PC-3 (cell line): ENCODE measurements at regions not wholly inside any gene's neighbourhood (a gene's known extent, or its start where the extent isn't known, plus 50 kb on each side); places are given as distances from the start of the nearest gene placed in this dataset.
A peak's percentile ranks its signal among the peaks of the same experiment; 100 is the strongest.

Experiments used
- ATAC-seq: fragments of 200-7000 bp; cut with Tn5 transposase; 2 replicates; pipeline ENCODE4 v1.9.1; 2020; ENCODE audit warnings: mild to moderate bottlenecking, moderate library complexity
- BruUV-seq: library from RNA; stranded (reverse); fragments of 400-500 nt; replicated peaks from 2 replicates; lab custom pipeline; 2021; lab: Mats Ljungman, UMichigan
- CTCF ChIA-PET: fragments of 300-600 bp; sonication (Branson Sonifier 250); formaldehyde crosslinking; loops from one replicate; lab custom pipeline; 2022; ENCODE audit warnings: antibody characterized with exemption; lab: Charles Lee
- POLR2A ChIA-PET: fragments of 300-600 bp; sonication (Branson Sonifier 250); formaldehyde crosslinking; loops from one replicate; lab custom pipeline; 2022; ENCODE audit warnings: antibody characterized with exemption; ENCODE audit not compliant: unreplicated experiment; lab: Charles Lee
- DNase-seq: peaks from one replicate; pipeline ENCODE4 v3.0.0-alpha.2; 2015
- H2AFZ ChIP-seq: fragments of 300-600 bp; sonication (generic); 2 replicates; pipeline ENCODE4 v1.6.0; 2016; ENCODE audit warnings: antibody characterized with exemption, low read length
- H3F3A ChIP-seq: fragments of 300-600 bp; sonication (generic); one replicate; pipeline ENCODE4 v1.6.0; 2017; ENCODE audit warnings: antibody characterized with exemption, low read length, control low read depth, mild to moderate bottlenecking; ENCODE audit not compliant: unreplicated experiment
- H3K27ac ChIP-seq: fragments of 300-600 bp; sonication (generic); 2 replicates; pipeline ENCODE4 v1.5.1; 2016; ENCODE audit warnings: mild to moderate bottlenecking, low read length
- H3K27me3 ChIP-seq: fragments of 300-600 bp; sonication (generic); 2 replicates; pipeline ENCODE4 v1.6.1; 2016; ENCODE audit warnings: low read length, mixed read lengths
- H3K36me3 ChIP-seq: fragments of 300-600 bp; sonication (generic); 2 replicates; pipeline ENCODE4 v1.6.1; 2016; ENCODE audit warnings: low read depth, mixed run types, low read length, mixed read lengths
- H3K4me1 ChIP-seq: fragments of 300-600 bp; sonication (generic); 2 replicates; pipeline ENCODE4 v1.5.1; 2016; ENCODE audit warnings: low read length; ENCODE audit not compliant: insufficient read depth
- H3K4me2 ChIP-seq: fragments of 300-600 bp; sonication (generic); 2 replicates; pipeline ENCODE4 v1.6.0; 2016; ENCODE audit warnings: low read length
- H3K4me3 ChIP-seq: fragments of 300-600 bp; sonication (generic); 2 replicates; pipeline ENCODE4 v1.5.1; 2016; ENCODE audit warnings: mild to moderate bottlenecking, low read length, mixed read lengths
- H3K79me2 ChIP-seq: fragments of 300-600 bp; sonication (generic); 2 replicates; pipeline ENCODE4 v1.6.1; 2017; ENCODE audit warnings: low read length, mixed read lengths
- H3K9ac ChIP-seq: fragments of 300-600 bp; sonication (generic); 2 replicates; pipeline ENCODE4 v1.6.0; 2016; ENCODE audit warnings: mild to moderate bottlenecking, low read length
- H3K9me2 ChIP-seq: fragments of 300-600 bp; sonication (generic); replicated peaks from 2 replicates; pipeline ENCODE4 v1.6.1; 2016; ENCODE audit warnings: mixed run types, low read length, mixed read lengths
- H3K9me3 ChIP-seq: fragments of 300-600 bp; sonication (generic); 2 replicates; pipeline ENCODE4 v1.6.1; 2016; ENCODE audit warnings: low read length, mixed read lengths
- H4K20me1 ChIP-seq: fragments of 300-600 bp; sonication (generic); 2 replicates; pipeline ENCODE4 v1.6.1; 2016; ENCODE audit warnings: low read length, mixed read lengths
- EZH2 ChIP-seq: fragments of 300-600 bp; sonication (generic); IDR thresholded peaks from one replicate; pipeline ENCODE4 v1.6.1; 2017; ENCODE audit warnings: antibody characterized with exemption, mild to moderate bottlenecking, low read length; ENCODE audit not compliant: unreplicated experiment
- EZH2phosphoT487 ChIP-seq: fragments of 300-600 bp; sonication (generic); IDR thresholded peaks from 2 replicates; pipeline ENCODE4 v1.6.1; 2018; ENCODE audit warnings: mild to moderate bottlenecking, antibody characterized with exemption, low read length, borderline replicate concordance
- intact Hi-C: fragments of 100-400 bp; cut with micrococcal nuclease; formaldehyde crosslinking; loops from 2 replicates; pipeline ENCODE4 v1.9.0; 2023
- TF ChIP-seq, protein P1 (sequence below): fragments of 300-600 bp; sonication (generic); conservative IDR thresholded peaks from 2 replicates; pipeline ENCODE4 v1.5.1; 2017; ENCODE audit warnings: antibody characterized with exemption, low read depth, mild to moderate bottlenecking, low read length

GRCh38 chr6:84466511-84466910 is 239.1 kb upstream of the CEP162 start:
- H2AFZ ChIP-seq, result no peak overlapping the region
- intact Hi-C loops, result no loop called here
- CTCF ChIA-PET, result no interaction called here

GRCh38 chr6:84464471-84464870 is 237.0 kb upstream of the CEP162 start:
- H3K36me3 ChIP-seq, result no peaks in the 10 kb centered on the region
- ChIA-PET POLR2A (no interaction called here), CTCF (no interaction called here)
- H3F3A ChIP-seq, result peaks cover 10% of the 10 kb centered on the region
- no peak overlapping the region for H3K27ac ChIP-seq
- H4K20me1 ChIP-seq, result 0 out of 2 replicates have a peak, but pooled peaks cover 3% of the 10 kb centered on the region
- no peaks in the 10 kb centered on the region for H3K27me3 ChIP-seq
- H3K4me1 ChIP-seq, result peaks cover 34% of the 10 kb centered on the region
- ATAC-seq (no peak), DNase-seq (no peak)
- H3K4me3 ChIP-seq, result no peak overlapping the region
- no peak for TF ChIP-seq EZH2phosphoT487
- TF ChIP-seq, protein P1, sequence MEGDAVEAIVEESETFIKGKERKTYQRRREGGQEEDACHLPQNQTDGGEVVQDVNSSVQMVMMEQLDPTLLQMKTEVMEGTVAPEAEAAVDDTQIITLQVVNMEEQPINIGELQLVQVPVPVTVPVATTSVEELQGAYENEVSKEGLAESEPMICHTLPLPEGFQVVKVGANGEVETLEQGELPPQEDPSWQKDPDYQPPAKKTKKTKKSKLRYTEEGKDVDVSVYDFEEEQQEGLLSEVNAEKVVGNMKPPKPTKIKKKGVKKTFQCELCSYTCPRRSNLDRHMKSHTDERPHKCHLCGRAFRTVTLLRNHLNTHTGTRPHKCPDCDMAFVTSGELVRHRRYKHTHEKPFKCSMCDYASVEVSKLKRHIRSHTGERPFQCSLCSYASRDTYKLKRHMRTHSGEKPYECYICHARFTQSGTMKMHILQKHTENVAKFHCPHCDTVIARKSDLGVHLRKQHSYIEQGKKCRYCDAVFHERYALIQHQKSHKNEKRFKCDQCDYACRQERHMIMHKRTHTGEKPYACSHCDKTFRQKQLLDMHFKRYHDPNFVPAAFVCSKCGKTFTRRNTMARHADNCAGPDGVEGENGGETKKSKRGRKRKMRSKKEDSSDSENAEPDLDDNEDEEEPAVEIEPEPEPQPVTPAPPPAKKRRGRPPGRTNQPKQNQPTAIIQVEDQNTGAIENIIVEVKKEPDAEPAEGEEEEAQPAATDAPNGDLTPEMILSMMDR, result no peak
- TF ChIP-seq EZH2, result no peak
- no peaks in the 10 kb centered on the region for H3K9me3 ChIP-seq
- no TSS peak for BruUV-seq
- H3K4me2 ChIP-seq, result no peak overlapping the region
- H2AFZ ChIP-seq, result no peak overlapping the region
- H3K9ac ChIP-seq, result no peak overlapping the region
- no peaks in the 10 kb centered on the region for H3K79me2 ChIP-seq
- no peaks in the 10 kb centered on the region for H3K9me2 ChIP-seq
- intact Hi-C loops, result no loop called here

More at GRCh38 chr6:84466511-84466910, 239.1 kb upstream of the CEP162 start:
- Histone ChIP-seq H4K20me1 (0 out of 2 replicates have a peak, but pooled peaks cover 3% of the 10 kb centered on the region), H3K27ac (peak overlapping the region; percentile 90), H3K36me3 (no peaks in the 10 kb centered on the region), H3K4me2 (peak overlapping the region; percentile 73), H3K4me1 (peaks cover 34% of the 10 kb centered on the region), H3F3A (peaks cover 10% of the 10 kb centered on the region), H3K79me2 (no peaks in the 10 kb centered on the region), H3K9me3 (no peaks in the 10 kb centered on the region), H3K9ac (peak overlapping the region; percentile 46; the same call in 1 of the 2 replicates), H3K9me2 (no peaks in the 10 kb centered on the region), H3K27me3 (no peaks in the 10 kb centered on the region), H3K4me3 (peak overlapping the region; percentile 39; the same call in 1 of the 2 replicates)
- ATAC-seq (peak; percentile 85), DNase-seq (peak; percentile 87)
- POLR2A ChIA-PET, result no interaction called here
- BruUV-seq, result no TSS peak
- TF ChIP-seq, protein P1, result no peak
- TF ChIP-seq EZH2phosphoT487 (no peak), EZH2 (no peak)

DNA sequence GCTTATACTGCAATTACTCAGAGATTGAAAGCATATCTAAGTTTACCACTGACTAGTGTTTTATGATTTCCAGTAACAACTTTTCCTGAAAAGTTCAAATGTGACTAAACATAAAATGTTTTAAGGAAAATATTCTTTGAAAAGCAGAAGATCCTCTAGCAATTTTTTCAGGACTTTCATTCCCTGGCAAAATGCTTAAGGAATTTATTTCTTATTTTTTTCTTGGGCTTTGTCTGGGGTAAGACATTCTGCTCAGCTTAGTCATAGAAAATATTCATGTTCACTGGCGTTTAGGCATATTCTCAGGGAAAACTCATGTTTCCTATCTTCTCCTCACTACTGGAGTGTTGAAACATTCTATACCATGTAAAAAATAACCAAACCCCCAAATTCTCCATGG is 235.3 kb upstream of the CEP162 start:
- ATAC-seq (no peak), DNase-seq (peak; percentile 15)
- Histone ChIP-seq H3K9me2 (no peaks in the 10 kb centered on the region), H3K4me2 (no peak overlapping the region), H2AFZ (no peak overlapping the region), H3K4me3 (no peak overlapping the region), H3F3A (peaks cover 10% of the 10 kb centered on the region), H4K20me1 (0 out of 2 replicates have a peak, but pooled peaks cover 3% of the 10 kb centered on the region), H3K4me1 (peaks cover 27% of the 10 kb centered on the region), H3K27ac (no peak overlapping the region), H3K36me3 (no peaks in the 10 kb centered on the region), H3K27me3 (no peaks in the 10 kb centered on the region), H3K9ac (no peak overlapping the region), H3K79me2 (no peaks in the 10 kb centered on the region), H3K9me3 (no peaks in the 10 kb centered on the region)
- POLR2A ChIA-PET, result no interaction called here
- TF ChIP-seq, protein P1, result no peak
- BruUV-seq, result no TSS peak
- CTCF ChIA-PET, result no interaction called here
- intact Hi-C loops, result no loop called here
